ENCODE measurements at regions not wholly inside any gene's neighbourhood (a gene's known extent, or its start where the extent isn't known, plus 50 kb on each side); places are given as distances from the start of the nearest gene placed in this dataset.

- H3K27me3 ChIP-seq (ENCODE audit: control insufficient read depth, insufficient read depth, low read length), result no peaks in the 10 kb centered on the region
- Mint-ChIP-seq H3K36me3 (no peaks in the 10 kb centered on the region), H3K4me1 (peaks cover 0 to 6% (median 2%) of the 10 kb centered on the region in 4 donors), H3K27ac (no peak overlapping the region), H3K4me3 (no peak overlapping the region), H3K27me3 (peaks cover 14% of the 10 kb centered on the region), H3K9me3 (peaks cover 0 to 4% (median 0%) of the 10 kb centered on the region in 7 donors)
- no peaks in the 10 kb centered on the region for H3K4me1 ChIP-seq (ENCODE audit: control insufficient read depth, insufficient read depth, low read length, poor library complexity, severe bottlenecking)
- H3K27ac ChIP-seq (ENCODE audit: insufficient read depth, low read length, poor library complexity, severe bottlenecking), result no peak overlapping the region
- no peak overlapping the region for H3K4me3 ChIP-seq (ENCODE audit: low read depth, low read length)
- H3K9me3 ChIP-seq (ENCODE audit: control insufficient read depth in 2 of 2, low read length in 2 of 2), result no peaks in the 10 kb centered on the region
- ATAC-seq (ENCODE audit: low read depth in 2 of 2) (no peak), DNase-seq (no peak)
- no peaks in the 10 kb centered on the region for H3K36me3 ChIP-seq (ENCODE audit: control insufficient read depth, insufficient read depth, low read length)
These were observed 206.0 kb upstream of the SPRED2 start for GRCh38 chr2:65638443-65638842.

- Mint-ChIP-seq H3K36me3 (no peaks in the 10 kb centered on the region), H3K27ac (no peak overlapping the region), H3K27me3 (peaks cover 18% of the 10 kb centered on the region), H3K9me3 (peaks cover 0 to 2% (median 0%) of the 10 kb centered on the region in 7 donors), H3K4me1 (peaks cover 0 to 6% (median 2%) of the 10 kb centered on the region in 4 donors), H3K4me3 (no peak overlapping the region)
- H3K27ac ChIP-seq (ENCODE audit: insufficient read depth, low read length, poor library complexity, severe bottlenecking), result no peak overlapping the region
- H3K36me3 ChIP-seq (ENCODE audit: control insufficient read depth, insufficient read depth, low read length), result no peaks in the 10 kb centered on the region
- H3K4me3 ChIP-seq (ENCODE audit: low read depth, low read length), result no peak overlapping the region
- H3K27me3 ChIP-seq (ENCODE audit: control insufficient read depth, insufficient read depth, low read length), result no peaks in the 10 kb centered on the region
- ATAC-seq (ENCODE audit: low read depth in 2 of 2) (no peak), DNase-seq (no peak)
- H3K9me3 ChIP-seq (ENCODE audit: control insufficient read depth in 2 of 2, low read length in 2 of 2), result no peaks in the 10 kb centered on the region
- H3K4me1 ChIP-seq (ENCODE audit: control insufficient read depth, insufficient read depth, low read length, poor library complexity, severe bottlenecking), result no peaks in the 10 kb centered on the region
These were observed 204.5 kb upstream of the SPRED2 start for GRCh38 chr2:65636813-65637483.

GRCh38 chr2:65636024-65636423, 203.6 kb upstream of the SPRED2 start:
- Mint-ChIP-seq H3K27ac (no peak overlapping the region), H3K4me3 (no peak overlapping the region), H3K9me3 (peaks cover 0 to 2% (median 0%) of the 10 kb centered on the region in 7 donors), H3K27me3 (peaks cover 18% of the 10 kb centered on the region), H3K36me3 (no peaks in the 10 kb centered on the region), H3K4me1 (peaks cover 0 to 6% (median 2%) of the 10 kb centered on the region in 4 donors)
- Histone ChIP-seq H3K36me3 (ENCODE audit: control insufficient read depth, insufficient read depth, low read length) (no peaks in the 10 kb centered on the region), H3K9me3 (ENCODE audit: control insufficient read depth in 2 of 2, low read length in 2 of 2) (no peaks in the 10 kb centered on the region), H3K4me1 (ENCODE audit: control insufficient read depth, insufficient read depth, low read length, poor library complexity, severe bottlenecking) (no peaks in the 10 kb centered on the region), H3K27me3 (ENCODE audit: control insufficient read depth, insufficient read depth, low read length) (no peaks in the 10 kb centered on the region), H3K4me3 (ENCODE audit: low read depth, low read length) (no peak overlapping the region), H3K27ac (ENCODE audit: insufficient read depth, low read length, poor library complexity, severe bottlenecking) (no peak overlapping the region)
- DNase-seq (no peak), ATAC-seq (ENCODE audit: low read depth in 2 of 2) (no peak)

DNA sequence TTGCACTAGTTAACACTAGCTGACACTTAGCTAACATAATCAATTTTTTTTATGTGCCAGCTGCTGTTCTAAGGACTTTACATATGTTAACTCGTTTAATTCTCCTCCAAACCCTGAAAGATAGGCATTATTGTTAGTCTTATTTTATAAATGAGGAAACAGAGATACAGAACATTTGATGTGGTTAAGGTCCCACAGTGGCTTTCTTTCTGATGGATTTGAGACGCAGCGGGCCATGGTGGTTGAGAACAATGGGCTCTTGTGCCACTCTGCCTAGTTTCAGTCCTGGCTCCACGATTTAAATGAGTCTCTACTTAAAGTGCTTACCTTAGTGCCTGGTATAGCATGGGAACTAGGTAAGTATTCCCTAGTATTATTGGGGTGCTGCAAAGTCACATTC, 201.9 kb upstream of the SPRED2 start:
- H3K4me3 ChIP-seq (ENCODE audit: low read depth, low read length), result no peak overlapping the region
- peaks cover 2% of the 10 kb centered on the region for H3K27me3 ChIP-seq (ENCODE audit: control insufficient read depth, insufficient read depth, low read length)
- Mint-ChIP-seq H3K36me3 (no peaks in the 10 kb centered on the region), H3K4me3 (no peak overlapping the region), H3K4me1 (no peaks in the 10 kb centered on the region), H3K9me3 (no peaks in the 10 kb centered on the region), H3K27ac (no peak overlapping the region), H3K27me3 (peaks cover 18% of the 10 kb centered on the region)
- no peaks in the 10 kb centered on the region for H3K4me1 ChIP-seq (ENCODE audit: control insufficient read depth, insufficient read depth, low read length, poor library complexity, severe bottlenecking)
- ATAC-seq (ENCODE audit: low read depth in 2 of 2) (no peak), DNase-seq (no peak)
- no peaks in the 10 kb centered on the region for H3K9me3 ChIP-seq (ENCODE audit: control insufficient read depth in 2 of 2, low read length in 2 of 2)
- H3K27ac ChIP-seq (ENCODE audit: insufficient read depth, low read length, poor library complexity, severe bottlenecking), result no peak overlapping the region
- no peaks in the 10 kb centered on the region for H3K36me3 ChIP-seq (ENCODE audit: control insufficient read depth, insufficient read depth, low read length)

DNA sequence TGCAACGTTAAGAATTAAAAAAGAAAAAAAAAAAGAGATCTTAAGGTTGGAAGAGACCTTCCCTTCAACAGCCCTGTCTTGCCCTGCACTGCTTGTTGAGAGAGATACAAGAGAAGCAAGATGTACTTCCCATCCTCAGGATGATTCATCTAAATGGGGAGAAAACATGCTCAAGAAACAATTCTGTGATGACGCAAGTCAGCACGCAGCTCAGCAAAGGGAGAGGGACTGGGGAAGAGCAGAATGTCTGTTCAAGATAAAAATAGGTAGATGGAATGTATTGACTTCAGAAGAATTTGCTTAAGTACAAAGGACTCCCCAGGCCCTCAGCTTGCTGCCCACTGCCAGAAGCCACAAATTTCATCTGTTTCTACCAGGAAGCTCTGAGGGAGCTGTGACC, 198.2 kb upstream of the SPRED2 start:
- no peak for ATAC-seq (ENCODE audit: low read depth in 2 of 2)
- Mint-ChIP-seq H3K4me1 (no peaks in the 10 kb centered on the region), H3K36me3 (no peaks in the 10 kb centered on the region), H3K27me3 (peaks cover 16% of the 10 kb centered on the region), H3K4me3 (no peak overlapping the region), H3K9me3 (no peaks in the 10 kb centered on the region), H3K27ac (no peak overlapping the region)
- peaks cover 6% of the 10 kb centered on the region for H3K27me3 ChIP-seq (ENCODE audit: control insufficient read depth, insufficient read depth, low read length)
- H3K4me1 ChIP-seq (ENCODE audit: control insufficient read depth, insufficient read depth, low read length, poor library complexity, severe bottlenecking), result no peaks in the 10 kb centered on the region
- no peaks in the 10 kb centered on the region for H3K36me3 ChIP-seq (ENCODE audit: control insufficient read depth, insufficient read depth, low read length)
- no peak overlapping the region for H3K4me3 ChIP-seq (ENCODE audit: low read depth, low read length)
- H3K27ac ChIP-seq (ENCODE audit: insufficient read depth, low read length, poor library complexity, severe bottlenecking), result no peak overlapping the region
- DNase-seq, result no peak
- H3K9me3 ChIP-seq (ENCODE audit: control insufficient read depth in 2 of 2, low read length in 2 of 2), result no peaks in the 10 kb centered on the region

DNA sequence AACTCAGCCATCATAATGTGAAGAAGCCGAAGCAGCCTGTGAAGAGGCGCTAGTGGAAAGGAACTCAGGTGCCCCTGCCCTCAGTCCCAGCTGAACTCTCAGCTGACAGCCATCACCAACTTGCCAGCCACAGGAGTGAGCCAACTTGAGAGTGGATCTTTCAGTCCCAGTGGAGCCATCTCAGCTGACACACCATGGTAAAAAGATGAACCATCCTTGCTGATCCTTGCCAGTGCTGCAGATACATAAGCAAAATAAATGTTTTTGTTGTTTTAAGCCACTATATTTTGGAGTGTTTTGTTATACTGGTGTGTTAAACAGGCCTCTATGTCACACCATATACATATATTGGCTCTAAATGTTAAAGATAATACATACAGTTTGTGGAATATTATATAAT, 195.8 kb upstream of the SPRED2 start:
- no peak for ATAC-seq (ENCODE audit: low read depth in 2 of 2)
- H3K4me1 ChIP-seq (ENCODE audit: control insufficient read depth, insufficient read depth, low read length, poor library complexity, severe bottlenecking), result no peaks in the 10 kb centered on the region
- Mint-ChIP-seq H3K36me3 (no peaks in the 10 kb centered on the region), H3K27ac (no peak overlapping the region), H3K4me3 (no peak overlapping the region), H3K27me3 (peaks cover 17% of the 10 kb centered on the region), H3K4me1 (peaks cover 0 to 4% (median under 1%) of the 10 kb centered on the region in 4 donors), H3K9me3 (no peaks in the 10 kb centered on the region)
- H3K27me3 ChIP-seq (ENCODE audit: control insufficient read depth, insufficient read depth, low read length), result peaks cover 7% of the 10 kb centered on the region
- no peak overlapping the region for H3K27ac ChIP-seq (ENCODE audit: insufficient read depth, low read length, poor library complexity, severe bottlenecking)
- no peaks in the 10 kb centered on the region for H3K9me3 ChIP-seq (ENCODE audit: control insufficient read depth in 2 of 2, low read length in 2 of 2)
- H3K4me3 ChIP-seq (ENCODE audit: low read depth, low read length), result no peak overlapping the region
- no peak for DNase-seq
- H3K36me3 ChIP-seq (ENCODE audit: control insufficient read depth, insufficient read depth, low read length), result no peaks in the 10 kb centered on the region

GRCh38 chr2:65626831-65627230, 194.4 kb upstream of the SPRED2 start:
- Histone ChIP-seq H3K27ac (ENCODE audit: insufficient read depth, low read length, poor library complexity, severe bottlenecking) (no peak overlapping the region), H3K9me3 (ENCODE audit: control insufficient read depth in 2 of 2, low read length in 2 of 2) (no peaks in the 10 kb centered on the region), H3K4me3 (ENCODE audit: low read depth, low read length) (no peak overlapping the region), H3K4me1 (ENCODE audit: control insufficient read depth, insufficient read depth, low read length, poor library complexity, severe bottlenecking) (no peaks in the 10 kb centered on the region), H3K36me3 (ENCODE audit: control insufficient read depth, insufficient read depth, low read length) (no peaks in the 10 kb centered on the region), H3K27me3 (ENCODE audit: control insufficient read depth, insufficient read depth, low read length) (peaks cover 13% of the 10 kb centered on the region)
- DNase-seq (no peak), ATAC-seq (ENCODE audit: low read depth in 2 of 2) (no peak)
- H3K9me3 Mint-ChIP-seq, result peaks cover 0 to 2% (median 0%) of the 10 kb centered on the region in 7 donors
- peaks cover 0 to 9% (median 3%) of the 10 kb centered on the region in 4 donors for H3K4me1 Mint-ChIP-seq
- peaks cover 21% of the 10 kb centered on the region for H3K27me3 Mint-ChIP-seq
- no peak overlapping the region for H3K4me3 Mint-ChIP-seq
- H3K36me3 Mint-ChIP-seq, result no peaks in the 10 kb centered on the region
- H3K27ac Mint-ChIP-seq, result no peak overlapping the region

GRCh38 chr2:65625982-65626381, 193.6 kb upstream of the SPRED2 start:
- H3K4me1 ChIP-seq (ENCODE audit: control insufficient read depth, insufficient read depth, low read length, poor library complexity, severe bottlenecking), result no peaks in the 10 kb centered on the region
- H3K27ac Mint-ChIP-seq, result no peak overlapping the region
- no peak for ATAC-seq (ENCODE audit: low read depth in 2 of 2)
- no peak for DNase-seq
- H3K27ac ChIP-seq (ENCODE audit: insufficient read depth, low read length, poor library complexity, severe bottlenecking), result no peak overlapping the region
- H3K27me3 Mint-ChIP-seq, result peaks cover 25% of the 10 kb centered on the region
- no peak overlapping the region for H3K4me3 ChIP-seq (ENCODE audit: low read depth, low read length)
- peaks cover 13% of the 10 kb centered on the region for H3K27me3 ChIP-seq (ENCODE audit: control insufficient read depth, insufficient read depth, low read length)
- peaks cover 0 to 2% (median 0%) of the 10 kb centered on the region in 7 donors for H3K9me3 Mint-ChIP-seq
- no peaks in the 10 kb centered on the region for H3K36me3 Mint-ChIP-seq
- H3K4me3 Mint-ChIP-seq, result no peak overlapping the region
- peaks cover 0 to 9% (median 3%) of the 10 kb centered on the region in 4 donors for H3K4me1 Mint-ChIP-seq
- no peaks in the 10 kb centered on the region for H3K36me3 ChIP-seq (ENCODE audit: control insufficient read depth, insufficient read depth, low read length)
- no peaks in the 10 kb centered on the region for H3K9me3 ChIP-seq (ENCODE audit: control insufficient read depth in 2 of 2, low read length in 2 of 2)
